MM.1S (cell line): ENCODE measurements at regions not wholly inside any gene's neighbourhood (a gene's known extent, or its start where the extent isn't known, plus 50 kb on each side); places are given as distances from the start of the nearest gene placed in this dataset.

Experiments
- EZH2phosphoT487 ChIP-seq: fragments of 300-600 bp; sonication (generic); IDR thresholded peaks from 2 replicates; pipeline ENCODE4 v1.6.1; 2018; ENCODE audit warnings: antibody characterized with exemption, low read length
- TF ChIP-seq, protein P1 (sequence below): fragments of 300-600 bp; sonication (generic); IDR thresholded peaks from 2 replicates; pipeline ENCODE4 v1.5.1; 2016; ENCODE audit warnings: antibody characterized with exemption, low read length, mixed read lengths

- TF ChIP-seq, protein P1, sequence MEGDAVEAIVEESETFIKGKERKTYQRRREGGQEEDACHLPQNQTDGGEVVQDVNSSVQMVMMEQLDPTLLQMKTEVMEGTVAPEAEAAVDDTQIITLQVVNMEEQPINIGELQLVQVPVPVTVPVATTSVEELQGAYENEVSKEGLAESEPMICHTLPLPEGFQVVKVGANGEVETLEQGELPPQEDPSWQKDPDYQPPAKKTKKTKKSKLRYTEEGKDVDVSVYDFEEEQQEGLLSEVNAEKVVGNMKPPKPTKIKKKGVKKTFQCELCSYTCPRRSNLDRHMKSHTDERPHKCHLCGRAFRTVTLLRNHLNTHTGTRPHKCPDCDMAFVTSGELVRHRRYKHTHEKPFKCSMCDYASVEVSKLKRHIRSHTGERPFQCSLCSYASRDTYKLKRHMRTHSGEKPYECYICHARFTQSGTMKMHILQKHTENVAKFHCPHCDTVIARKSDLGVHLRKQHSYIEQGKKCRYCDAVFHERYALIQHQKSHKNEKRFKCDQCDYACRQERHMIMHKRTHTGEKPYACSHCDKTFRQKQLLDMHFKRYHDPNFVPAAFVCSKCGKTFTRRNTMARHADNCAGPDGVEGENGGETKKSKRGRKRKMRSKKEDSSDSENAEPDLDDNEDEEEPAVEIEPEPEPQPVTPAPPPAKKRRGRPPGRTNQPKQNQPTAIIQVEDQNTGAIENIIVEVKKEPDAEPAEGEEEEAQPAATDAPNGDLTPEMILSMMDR, result no peak
- no peak for TF ChIP-seq EZH2phosphoT487
These were observed 252.2 kb upstream of the DYNLRB2 start for GRCh38 chr16:80288616-80289015.
